ENCODE measurements at regions not wholly inside any gene's neighbourhood (a gene's known extent, or its start where the extent isn't known, plus 50 kb on each side); places are given as distances from the start of the nearest gene placed in this dataset.
"Not testable (repeated sequence)": the region's sequence is repeated elsewhere in the genome, so short reads cannot be mapped to it uniquely, and the experiment has no call there.

DNA sequence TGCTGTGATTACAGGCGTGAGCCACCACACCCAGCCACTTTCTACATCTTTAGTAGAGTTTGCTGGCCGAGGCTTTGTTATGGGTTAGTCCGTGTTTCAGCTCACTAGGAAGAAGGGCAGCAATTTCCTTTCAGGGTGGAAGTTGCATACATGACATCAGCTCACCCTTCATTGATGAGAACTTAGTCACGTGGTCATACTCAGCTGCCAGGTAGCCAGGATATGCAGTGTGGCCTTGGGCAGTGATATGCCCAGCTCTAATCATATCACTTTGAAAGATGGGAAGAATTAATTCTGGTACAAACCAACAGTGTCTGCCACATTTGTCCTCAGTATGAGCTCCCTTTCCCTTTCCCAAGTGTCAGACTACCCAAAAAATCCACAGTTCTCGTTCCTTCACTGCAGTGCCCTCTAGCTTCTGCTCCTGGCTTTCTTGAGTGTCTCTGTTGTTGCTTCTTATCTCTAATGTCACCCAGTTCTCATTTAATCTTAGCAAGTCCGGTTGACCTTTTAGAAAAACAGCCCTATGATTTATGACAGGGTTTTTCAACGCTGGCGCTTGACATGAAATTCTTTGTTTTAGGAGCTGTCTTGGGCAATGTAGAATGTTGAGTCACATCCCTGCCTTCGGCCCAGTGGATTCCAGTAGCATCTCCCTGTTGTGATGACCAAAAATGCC lies 108.7 kb upstream of the ITGB1 start:
- no peak for DNase-seq

GRCh38 chr10:33065111-33065510 lies 107.1 kb upstream of the ITGB1 start:
- no peak for DNase-seq

- no peak for DNase-seq
Measured at GRCh38 chr10:33064706-33065105, 106.7 kb upstream of the ITGB1 start.

DNA sequence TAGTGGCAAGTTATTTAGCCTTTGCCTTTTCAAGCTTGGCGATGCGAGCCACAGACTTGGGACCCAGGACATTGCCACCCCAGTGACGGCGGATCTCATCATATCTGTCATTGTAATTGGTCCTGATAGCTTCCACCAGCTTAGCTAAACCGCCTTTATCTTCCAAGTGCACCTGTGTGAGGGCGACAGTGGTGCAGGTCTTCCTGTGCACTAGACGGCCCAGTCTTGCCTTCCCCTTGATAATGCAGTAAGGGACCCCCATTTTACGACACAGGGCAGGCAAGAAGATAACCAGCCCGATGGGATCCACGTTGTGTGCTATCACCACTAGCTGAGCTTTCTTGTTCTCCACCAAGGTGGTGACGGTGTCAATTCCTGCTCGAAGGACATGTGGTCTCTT lies 99.6 kb upstream of the ITGB1 start:
- DNase-seq, result no peak

DNA sequence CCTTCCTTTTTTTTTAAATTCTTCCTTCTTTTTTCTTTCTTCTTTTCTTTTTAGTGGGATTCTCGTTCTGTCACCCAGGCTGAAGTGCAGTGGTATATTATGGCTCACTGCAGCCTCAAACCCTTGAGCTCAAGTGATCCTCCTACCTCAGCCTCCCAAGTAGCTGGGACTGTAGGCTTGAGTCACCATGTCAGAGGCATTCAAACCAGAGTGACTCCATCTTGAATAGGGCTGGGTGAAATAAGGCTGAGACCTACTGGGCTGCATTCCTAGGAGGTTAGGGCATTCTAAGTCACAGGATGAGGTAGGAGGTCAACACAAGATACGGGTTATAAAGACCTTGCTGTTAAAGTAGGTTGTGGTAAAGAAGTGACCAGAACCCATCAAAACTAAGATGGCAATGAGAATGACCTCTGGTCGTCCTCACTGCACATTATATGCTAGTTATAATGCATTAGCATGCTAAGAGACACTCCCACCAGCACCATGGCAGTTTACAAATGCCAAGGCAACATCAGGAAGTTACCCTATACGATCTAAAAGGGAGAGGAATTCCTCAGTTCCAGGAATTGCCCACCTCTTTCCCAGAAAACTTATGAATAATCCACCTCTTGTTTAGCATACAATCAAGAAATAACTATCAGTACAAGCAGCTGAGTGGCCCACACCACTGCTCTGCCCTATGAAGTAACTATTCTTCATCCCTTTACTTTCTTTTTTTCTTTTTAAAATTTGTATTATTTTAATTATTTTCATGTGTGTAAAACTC lies 99.0 kb upstream of the ITGB1 start:
- DNase-seq, result no peak

- DNase-seq, result no peak
Measured at GRCh38 chr10:33055625-33056024, 97.6 kb upstream of the ITGB1 start.

- DNase-seq, result no peak
Measured at GRCh38 chr10:33052915-33053810, 95.1 kb upstream of the ITGB1 start.

- no peak for DNase-seq
Measured at GRCh38 chr10:33052263-33052875, 94.3 kb upstream of the ITGB1 start.

- not testable (repeated sequence) for DNase-seq
Measured at GRCh38 chr10:33049963-33050920, 92.2 kb upstream of the ITGB1 start.

DNA sequence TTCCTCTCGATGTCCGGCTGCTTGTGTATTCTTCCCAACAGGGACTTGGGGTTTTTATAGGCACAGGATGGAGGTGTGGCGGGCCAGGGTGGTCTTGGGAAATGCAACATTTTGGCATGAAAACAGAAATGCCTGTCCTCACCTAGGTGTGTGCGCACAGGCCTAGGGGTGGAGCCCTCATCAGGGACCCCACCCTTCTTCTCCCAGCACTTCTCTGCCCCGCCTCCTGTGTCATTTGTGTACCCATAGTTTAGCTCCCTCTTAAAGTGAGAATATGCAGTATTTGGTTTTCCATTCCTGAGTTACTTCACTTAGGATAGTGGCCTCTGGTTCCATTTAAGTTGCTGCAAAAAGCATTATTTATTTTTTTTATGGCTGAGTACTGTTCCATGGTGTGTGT lies 90.2 kb upstream of the ITGB1 start:
- DNase-seq, result no peak

DNA sequence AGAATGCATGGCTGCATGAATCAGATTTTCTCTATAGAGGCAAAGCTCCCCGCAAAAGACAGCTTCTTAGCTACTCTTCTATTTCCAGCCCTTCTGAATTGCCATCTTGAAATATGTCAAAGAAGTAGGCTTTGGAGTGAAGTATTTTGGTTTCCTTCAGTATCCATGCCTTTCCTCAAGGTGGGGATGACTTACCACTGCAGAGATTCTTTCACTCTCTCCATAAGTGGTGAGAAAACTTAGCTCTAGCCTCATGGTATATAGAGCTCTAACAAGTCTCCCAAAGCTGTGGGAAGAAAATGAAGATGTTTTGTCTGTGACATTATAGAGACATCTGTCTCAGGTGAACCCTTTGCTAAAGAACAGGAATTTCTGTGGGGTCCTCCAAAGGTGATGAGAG lies 89.6 kb upstream of the ITGB1 start:
- no peak for DNase-seq

- no peak for DNase-seq
Measured at GRCh38 chr10:33046792-33047191, 88.8 kb upstream of the ITGB1 start.

GRCh38 chr10:33045421-33045820 lies 87.4 kb upstream of the ITGB1 start:
- no peak for DNase-seq

GRCh38 chr10:33042565-33042964 lies 84.5 kb upstream of the ITGB1 start:
- no peak for DNase-seq

DNA sequence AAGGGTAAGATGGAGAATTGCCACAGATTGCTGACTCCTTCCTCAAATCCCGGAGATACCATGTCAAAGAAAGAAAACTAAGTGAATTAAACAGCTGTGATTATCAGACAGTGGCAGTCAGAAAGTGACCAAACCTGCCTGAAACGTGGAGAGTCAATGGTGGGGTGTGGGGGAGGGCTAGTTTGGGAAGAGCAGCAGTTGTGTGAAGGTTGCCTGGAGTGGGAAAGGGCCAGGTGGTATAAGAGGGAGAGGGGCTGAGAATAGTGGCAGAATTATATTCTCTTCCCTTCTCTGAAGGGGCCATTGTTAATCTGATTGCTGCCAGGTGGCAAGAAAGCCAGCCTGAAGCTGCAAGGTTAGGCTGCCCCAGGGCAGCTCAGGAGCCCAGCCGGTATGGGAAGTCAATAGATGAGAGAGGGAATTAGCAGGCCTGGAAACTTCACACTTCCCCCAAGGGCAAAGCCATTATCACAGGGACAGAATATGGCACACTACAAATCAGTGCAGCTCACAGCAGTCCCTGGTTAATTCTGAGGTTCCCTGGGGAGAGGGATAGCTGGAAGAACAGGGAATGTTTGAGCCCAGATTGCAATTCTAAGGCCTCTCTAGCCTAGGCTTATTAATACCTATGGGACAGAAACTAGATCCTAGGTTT lies 83.9 kb upstream of the ITGB1 start:
- no peak for DNase-seq

- no peak for DNase-seq
Measured at GRCh38 chr10:33040436-33040835, 82.4 kb upstream of the ITGB1 start.

GRCh38 chr10:33039181-33039580 lies 81.2 kb upstream of the ITGB1 start:
- DNase-seq, result no peak

- DNase-seq, result no peak
Measured at GRCh38 chr10:33038672-33039071, 80.6 kb upstream of the ITGB1 start.

- no peak for DNase-seq
Measured at GRCh38 chr10:33037726-33038125, 79.7 kb upstream of the ITGB1 start.

- DNase-seq, result no peak
Measured at GRCh38 chr10:33036670-33037069, 78.6 kb upstream of the ITGB1 start.

GRCh38 chr10:33035411-33035810 lies 77.4 kb upstream of the ITGB1 start:
- DNase-seq, result no peak

Data from NCI-H1694 treated with DMSO at 0.1 percent for 48 hours (cell line).